ENCODE measurements at regions not wholly inside any gene's neighbourhood (a gene's known extent, or its start where the extent isn't known, plus 50 kb on each side); places are given as distances from the start of the nearest gene placed in this dataset.

DNA sequence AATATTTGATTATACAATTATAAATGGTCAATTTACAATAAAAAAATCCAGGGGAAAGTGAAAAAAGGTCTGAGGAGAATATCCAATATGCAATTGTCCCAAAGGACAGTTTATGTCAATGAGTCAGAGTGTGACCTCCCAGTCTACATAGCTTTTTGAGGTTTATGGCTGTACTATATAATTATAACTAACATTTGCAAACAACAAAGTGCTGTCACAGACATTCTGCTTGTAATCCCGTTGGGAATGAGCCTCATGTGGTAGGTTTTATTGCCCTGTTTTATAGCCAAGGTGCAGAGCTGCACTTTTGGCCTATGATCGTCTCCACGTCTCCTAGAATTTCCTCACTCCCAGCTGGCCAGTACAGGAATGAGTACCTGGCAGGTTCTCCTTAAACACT lies 103.8 kb downstream of the ADSS2 start:
- Mint-ChIP-seq H3K36me3 (ENCODE audit: low read depth, unreplicated experiment) (no peaks in the 10 kb centered on the region), H3K27me3 (ENCODE audit: unreplicated experiment) (peaks cover 1% of the 10 kb centered on the region), H3K27ac (ENCODE audit: unreplicated experiment) (no peak overlapping the region)

DNA sequence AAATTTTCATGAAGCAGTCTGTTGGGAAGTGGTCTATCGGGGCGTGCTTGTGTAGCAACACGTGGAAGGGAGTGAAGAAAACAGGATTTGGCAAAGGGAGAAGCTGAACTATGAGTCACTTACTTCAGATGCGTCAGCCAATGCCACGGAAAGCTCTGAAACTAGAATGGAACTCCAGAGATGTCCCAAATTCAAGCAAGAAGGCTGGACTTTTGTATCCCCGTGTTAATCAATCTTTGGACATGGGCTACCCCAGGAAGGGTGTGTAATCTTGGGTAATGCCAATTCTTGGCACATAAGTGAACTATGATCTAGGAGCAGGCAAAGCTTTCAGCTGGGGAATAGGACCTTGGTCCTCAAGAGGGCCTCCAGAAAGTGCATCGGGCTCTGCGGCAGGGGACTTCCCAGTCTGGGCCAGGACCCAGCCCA lies 102.6 kb downstream of the ADSS2 start:
- H3K4me1 Mint-ChIP-seq (ENCODE audit: unreplicated experiment): peaks cover 22% of the 10 kb centered on the region
- no peak for DNase-seq (ENCODE audit: low spot score)
- no peak overlapping the region for H3K27ac Mint-ChIP-seq (ENCODE audit: unreplicated experiment)

More for the DNA sequence above, 103.8 kb downstream of the ADSS2 start:
- Mint-ChIP-seq H3K4me3 (ENCODE audit: unreplicated experiment) (no peak overlapping the region), H3K4me1 (ENCODE audit: unreplicated experiment) (peaks cover 15% of the 10 kb centered on the region), H3K9me3 (ENCODE audit: unreplicated experiment) (no peaks in the 10 kb centered on the region)
- no peak for DNase-seq (ENCODE audit: low spot score)
- no peak for TF ChIP-seq CTCF (IDR thresholded peaks at IDR 0.05; ENCODE audit: unreplicated experiment)

DNA sequence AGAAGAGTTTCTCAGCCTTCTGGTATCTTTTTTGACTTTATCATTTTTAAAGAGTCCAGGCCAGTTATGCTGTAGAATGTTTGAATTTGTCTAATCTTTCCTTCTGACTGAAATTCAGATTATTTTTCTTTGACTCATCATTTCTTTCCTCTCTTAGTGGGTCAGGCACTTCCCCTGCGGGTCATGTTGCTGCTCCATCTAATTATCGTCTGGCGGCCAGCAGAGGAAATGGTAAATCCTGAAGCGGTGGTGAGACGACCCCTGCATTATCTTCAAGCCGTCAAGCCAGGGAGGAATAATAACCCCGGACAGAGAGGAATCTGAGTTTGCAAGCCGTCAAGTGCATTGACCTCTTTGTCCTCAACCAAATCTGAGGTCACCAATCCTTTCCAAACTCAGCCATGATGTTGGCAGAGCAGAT lies 102.1 kb downstream of the ADSS2 start:
- no peak overlapping the region for H3K4me3 Mint-ChIP-seq (ENCODE audit: unreplicated experiment)
- peaks cover 22% of the 10 kb centered on the region for H3K4me1 Mint-ChIP-seq (ENCODE audit: unreplicated experiment)
- DNase-seq (ENCODE audit: low spot score): no peak
- H3K9me3 Mint-ChIP-seq (ENCODE audit: unreplicated experiment): no peaks in the 10 kb centered on the region
- peaks cover 1% of the 10 kb centered on the region for H3K27me3 Mint-ChIP-seq (ENCODE audit: unreplicated experiment)
- H3K36me3 Mint-ChIP-seq (ENCODE audit: low read depth, unreplicated experiment): no peaks in the 10 kb centered on the region
- H3K27ac Mint-ChIP-seq (ENCODE audit: unreplicated experiment): no peak overlapping the region
- TF ChIP-seq CTCF (IDR thresholded peaks at IDR 0.05; ENCODE audit: unreplicated experiment): no peak

More for the DNA sequence above, 102.6 kb downstream of the ADSS2 start:
- Mint-ChIP-seq H3K36me3 (ENCODE audit: low read depth, unreplicated experiment) (no peaks in the 10 kb centered on the region), H3K4me3 (ENCODE audit: unreplicated experiment) (no peak overlapping the region), H3K9me3 (ENCODE audit: unreplicated experiment) (no peaks in the 10 kb centered on the region), H3K27me3 (ENCODE audit: unreplicated experiment) (peaks cover 1% of the 10 kb centered on the region)
- no peak for TF ChIP-seq CTCF (IDR thresholded peaks at IDR 0.05; ENCODE audit: unreplicated experiment)

DNA sequence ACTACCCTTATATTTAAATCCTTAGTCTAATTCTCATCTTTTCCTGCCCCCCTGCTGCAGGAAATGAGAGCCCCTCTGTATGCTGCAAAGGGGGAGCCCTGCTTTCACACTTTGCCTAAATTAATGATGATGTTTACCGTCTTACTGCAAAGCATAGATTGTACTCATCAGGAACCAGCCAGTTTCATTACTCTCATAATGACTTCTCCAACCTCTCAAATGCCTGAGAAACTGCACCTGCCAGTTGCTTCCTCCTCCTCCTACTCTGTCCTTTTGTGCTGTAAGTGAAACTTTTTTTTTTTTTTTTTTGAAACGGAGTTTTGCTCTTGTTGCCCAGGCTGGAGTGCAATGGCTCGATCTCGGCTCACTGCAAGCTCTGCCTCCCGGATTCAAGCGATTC lies 101.7 kb downstream of the ADSS2 start:
- Mint-ChIP-seq H3K4me1 (ENCODE audit: unreplicated experiment) (peaks cover 22% of the 10 kb centered on the region), H3K4me3 (ENCODE audit: unreplicated experiment) (no peak overlapping the region), H3K9me3 (ENCODE audit: unreplicated experiment) (no peaks in the 10 kb centered on the region), H3K36me3 (ENCODE audit: low read depth, unreplicated experiment) (no peaks in the 10 kb centered on the region), H3K27ac (ENCODE audit: unreplicated experiment) (no peak overlapping the region), H3K27me3 (ENCODE audit: unreplicated experiment) (peaks cover 1% of the 10 kb centered on the region)
- TF ChIP-seq CTCF (IDR thresholded peaks at IDR 0.05; ENCODE audit: unreplicated experiment): no peak
- no peak for DNase-seq (ENCODE audit: low spot score)

DNA sequence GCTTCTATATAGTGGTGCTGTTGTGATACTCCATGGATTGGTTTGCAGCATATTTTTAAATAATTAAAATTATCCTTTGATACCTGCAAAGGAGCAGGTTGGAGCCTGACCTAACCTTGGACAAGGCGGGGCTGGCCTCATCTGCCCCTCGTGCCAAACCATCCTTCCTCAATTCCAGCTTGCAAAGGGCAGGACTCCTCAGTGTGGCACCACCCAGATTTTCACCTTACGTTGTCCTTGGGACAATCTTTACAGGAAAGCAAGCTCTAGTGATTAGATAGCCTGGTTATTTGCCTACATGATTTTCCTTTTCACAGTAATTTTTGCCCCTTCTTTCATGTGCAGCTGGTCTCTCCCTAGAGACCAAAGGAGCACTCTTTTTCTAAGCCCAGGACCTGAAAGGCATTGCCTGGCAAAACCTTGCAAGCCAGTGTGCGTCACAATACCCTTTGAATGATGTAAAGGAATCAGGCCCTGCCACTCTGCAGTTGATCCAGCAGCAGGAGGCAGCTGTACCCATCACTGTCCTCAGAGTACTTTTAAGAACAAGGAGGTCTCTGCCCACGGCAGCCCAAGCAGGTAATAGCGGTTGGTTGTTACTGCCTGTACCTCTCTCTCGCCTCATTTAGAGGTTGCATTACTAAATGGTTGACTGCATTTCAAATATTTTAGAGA lies 99.4 kb downstream of the ADSS2 start:
- Mint-ChIP-seq H3K27ac (ENCODE audit: unreplicated experiment) (no peak overlapping the region), H3K4me3 (ENCODE audit: unreplicated experiment) (no peak overlapping the region), H3K9me3 (ENCODE audit: unreplicated experiment) (no peaks in the 10 kb centered on the region), H3K4me1 (ENCODE audit: unreplicated experiment) (peaks cover 22% of the 10 kb centered on the region), H3K36me3 (ENCODE audit: low read depth, unreplicated experiment) (no peaks in the 10 kb centered on the region), H3K27me3 (ENCODE audit: unreplicated experiment) (no peaks in the 10 kb centered on the region)
- no peak for TF ChIP-seq CTCF (IDR thresholded peaks at IDR 0.05; ENCODE audit: unreplicated experiment)
- DNase-seq (ENCODE audit: low spot score): no peak

Data from endothelial cell (in vitro differentiated cells).